ENCODE measurements at regions not wholly inside any gene's neighbourhood (a gene's known extent, or its start where the extent isn't known, plus 50 kb on each side); places are given as distances from the start of the nearest gene placed in this dataset.

DNA sequence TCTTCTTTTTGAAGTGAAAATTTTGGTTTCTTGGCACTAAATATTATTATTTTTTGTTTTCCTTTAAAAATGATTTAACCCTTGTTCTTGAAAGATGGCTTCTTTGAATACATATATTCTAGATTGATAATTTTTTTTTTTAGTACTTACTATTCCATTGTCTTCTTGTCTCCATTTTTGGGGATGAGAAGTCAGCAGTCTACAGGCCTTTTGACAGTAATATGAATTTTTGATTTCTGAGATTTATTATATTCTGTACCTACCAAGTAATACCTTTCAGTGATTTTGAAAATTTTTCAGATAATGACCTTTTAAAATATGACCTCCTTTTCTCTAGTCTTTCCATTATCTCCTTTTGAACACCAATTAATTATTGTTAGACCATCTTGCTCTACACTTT, 294.1 kb upstream of the LARGE1 start:
- Histone ChIP-seq H3K4me3 (ENCODE audit: low read length in 2 of 2) (no peak overlapping the region), H3K9me3 (ENCODE audit: control insufficient read depth in 1 of 2, low read length in 2 of 2) (no peaks in the 10 kb centered on the region), H3K36me3 (ENCODE audit: insufficient read depth, low read length) (no peaks in the 10 kb centered on the region), H3K4me1 (ENCODE audit: insufficient read depth, low read length) (no peaks in the 10 kb centered on the region), H3K27me3 (ENCODE audit: insufficient read depth, low read length) (no peaks in the 10 kb centered on the region), H3K27ac (ENCODE audit: low read depth, low read length) (no peak overlapping the region)
- Mint-ChIP-seq H3K4me1 (no peaks in the 10 kb centered on the region), H3K27ac (no peak overlapping the region), H3K9me3 (peaks cover 0 to 26% (median 10%) of the 10 kb centered on the region in 8 donors), H3K4me3 (no peak overlapping the region), H3K27me3 (peaks cover 0 to 1% of the 10 kb centered on the region in 2 donors), H3K36me3 (no peaks in the 10 kb centered on the region)
- ChIA-PET CTCF (ENCODE audit: partially characterized antibody) (no interaction called here), POLR2A (ENCODE audit: partially characterized antibody) (no interaction called here)
- DNase-seq: no peak
- intact Hi-C loops (cut with micrococcal nuclease): no loop called here

DNA sequence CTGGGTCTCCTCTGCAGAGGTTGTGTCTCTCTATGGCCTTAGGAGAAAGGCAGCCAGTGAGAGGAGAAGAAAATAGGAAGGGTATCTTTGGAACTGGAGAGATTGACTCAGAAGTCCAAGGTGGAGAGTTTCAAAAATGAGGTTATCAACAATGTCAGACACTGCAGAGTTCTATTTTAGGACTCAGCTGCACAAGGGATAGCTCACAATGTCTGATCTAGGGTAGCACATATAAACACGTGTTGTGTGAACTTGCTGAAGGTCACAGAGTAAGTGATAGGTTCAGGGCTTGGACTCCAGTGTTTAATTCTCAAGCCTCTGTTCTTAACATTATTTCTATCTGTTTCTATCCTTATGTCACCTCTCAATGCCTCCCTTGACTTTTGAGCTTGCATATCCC, 305.0 kb upstream of the LARGE1 start:
- Histone ChIP-seq H3K4me1 (ENCODE audit: insufficient read depth, low read length) (no peaks in the 10 kb centered on the region), H3K9me3 (ENCODE audit: control insufficient read depth in 1 of 2, low read length in 2 of 2) (no peaks in the 10 kb centered on the region), H3K27me3 (ENCODE audit: insufficient read depth, low read length) (no peaks in the 10 kb centered on the region), H3K27ac (ENCODE audit: low read depth, low read length) (no peak overlapping the region), H3K36me3 (ENCODE audit: insufficient read depth, low read length) (no peaks in the 10 kb centered on the region), H3K4me3 (ENCODE audit: low read length in 2 of 2) (no peak overlapping the region)
- H3K4me3 Mint-ChIP-seq: no peak overlapping the region
- intact Hi-C loops (cut with micrococcal nuclease): no loop called here
- CTCF ChIA-PET (ENCODE audit: partially characterized antibody): no interaction called here
- peaks cover 0 to 7% (median 0%) of the 10 kb centered on the region in 8 donors for H3K9me3 Mint-ChIP-seq
- H3K27me3 Mint-ChIP-seq: peaks cover 0 to 4% of the 10 kb centered on the region in 2 donors
- H3K4me1 Mint-ChIP-seq: no peaks in the 10 kb centered on the region
- POLR2A ChIA-PET (ENCODE audit: partially characterized antibody): no interaction called here
- no peak overlapping the region for H3K27ac Mint-ChIP-seq
- DNase-seq: no peak
- no peaks in the 10 kb centered on the region for H3K36me3 Mint-ChIP-seq

DNA sequence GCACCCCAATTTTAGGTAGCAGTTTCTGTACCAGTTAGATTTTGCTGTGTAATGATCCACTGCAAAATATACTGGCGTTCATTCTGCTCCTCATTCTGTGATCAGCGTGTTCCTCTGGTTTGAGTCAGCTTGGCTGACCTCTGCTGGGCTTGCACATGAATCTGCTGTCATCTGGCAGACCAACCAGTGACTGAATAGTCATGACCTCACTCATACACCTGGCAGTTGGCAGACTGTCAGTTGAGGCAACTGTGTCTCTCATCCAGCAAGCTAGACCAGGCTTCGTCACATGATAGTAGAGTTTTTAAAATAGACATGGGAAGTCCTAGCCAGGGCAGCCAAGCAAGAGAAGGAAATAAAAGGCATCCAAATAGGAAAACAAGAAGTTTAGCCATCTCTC, 316.3 kb upstream of the LARGE1 start:
- no peak overlapping the region for H3K27ac Mint-ChIP-seq
- ChIA-PET POLR2A (ENCODE audit: partially characterized antibody) (no interaction called here), CTCF (ENCODE audit: partially characterized antibody) (no interaction called here)
- no peaks in the 10 kb centered on the region for H3K27me3 Mint-ChIP-seq
- Histone ChIP-seq H3K4me3 (ENCODE audit: low read length in 2 of 2) (no peak overlapping the region), H3K27ac (ENCODE audit: low read depth, low read length) (no peak overlapping the region), H3K36me3 (ENCODE audit: insufficient read depth, low read length) (no peaks in the 10 kb centered on the region), H3K27me3 (ENCODE audit: insufficient read depth, low read length) (no peaks in the 10 kb centered on the region), H3K9me3 (ENCODE audit: control insufficient read depth in 1 of 2, low read length in 2 of 2) (no peaks in the 10 kb centered on the region), H3K4me1 (ENCODE audit: insufficient read depth, low read length) (no peaks in the 10 kb centered on the region)
- H3K4me1 Mint-ChIP-seq: no peaks in the 10 kb centered on the region
- H3K4me3 Mint-ChIP-seq: no peak overlapping the region
- intact Hi-C loops (cut with micrococcal nuclease): no loop called here
- no peaks in the 10 kb centered on the region for H3K36me3 Mint-ChIP-seq
- peaks cover 0 to 11% (median 3%) of the 10 kb centered on the region in 8 donors for H3K9me3 Mint-ChIP-seq
- DNase-seq: no peak

- no peak overlapping the region for H3K27ac Mint-ChIP-seq
- Histone ChIP-seq H3K27me3 (ENCODE audit: insufficient read depth, low read length) (no peaks in the 10 kb centered on the region), H3K9me3 (ENCODE audit: control insufficient read depth in 1 of 2, low read length in 2 of 2) (no peaks in the 10 kb centered on the region), H3K4me1 (ENCODE audit: insufficient read depth, low read length) (no peaks in the 10 kb centered on the region), H3K36me3 (ENCODE audit: insufficient read depth, low read length) (no peaks in the 10 kb centered on the region), H3K27ac (ENCODE audit: low read depth, low read length) (no peak overlapping the region), H3K4me3 (ENCODE audit: low read length in 2 of 2) (no peak overlapping the region)
- no peaks in the 10 kb centered on the region for H3K4me1 Mint-ChIP-seq
- no peaks in the 10 kb centered on the region for H3K27me3 Mint-ChIP-seq
- ChIA-PET CTCF (ENCODE audit: partially characterized antibody) (no interaction called here), POLR2A (ENCODE audit: partially characterized antibody) (no interaction called here)
- peaks cover 0 to 11% (median 3%) of the 10 kb centered on the region in 8 donors for H3K9me3 Mint-ChIP-seq
- H3K4me3 Mint-ChIP-seq: no peak overlapping the region
- no peak for DNase-seq
- intact Hi-C loops (cut with micrococcal nuclease): no loop called here
- no peaks in the 10 kb centered on the region for H3K36me3 Mint-ChIP-seq
These were observed 319.1 kb upstream of the LARGE1 start for GRCh38 chr22:34239421-34239820.

DNA sequence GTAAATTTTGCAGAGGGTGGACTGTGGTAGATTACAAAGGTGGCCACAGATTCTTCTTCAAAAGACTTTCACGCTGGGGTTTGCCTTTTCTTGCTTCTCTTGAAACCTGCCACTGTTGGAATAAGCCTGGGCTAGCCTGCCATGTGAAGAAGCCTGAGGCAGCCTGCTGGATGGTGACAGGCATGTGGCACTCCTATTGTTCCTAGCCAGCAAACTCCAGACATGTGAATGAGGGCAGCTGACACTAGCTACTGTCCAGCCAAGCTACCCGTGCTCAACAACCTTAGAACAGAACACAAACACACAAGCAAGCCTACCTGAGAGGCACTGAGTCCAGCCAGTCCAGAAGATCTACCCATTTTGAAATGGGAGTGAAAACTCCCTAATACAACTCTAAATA, 322.7 kb upstream of the LARGE1 start:
- Mint-ChIP-seq H3K27me3 (no peaks in the 10 kb centered on the region), H3K4me1 (no peaks in the 10 kb centered on the region), H3K27ac (no peak overlapping the region), H3K36me3 (no peaks in the 10 kb centered on the region), H3K9me3 (peaks cover 0 to 8% (median 2%) of the 10 kb centered on the region in 8 donors), H3K4me3 (no peak overlapping the region)
- DNase-seq: no peak
- Histone ChIP-seq H3K36me3 (ENCODE audit: insufficient read depth, low read length) (no peaks in the 10 kb centered on the region), H3K27ac (ENCODE audit: low read depth, low read length) (no peak overlapping the region), H3K9me3 (ENCODE audit: control insufficient read depth in 1 of 2, low read length in 2 of 2) (no peaks in the 10 kb centered on the region), H3K27me3 (ENCODE audit: insufficient read depth, low read length) (no peaks in the 10 kb centered on the region), H3K4me3 (ENCODE audit: low read length in 2 of 2) (no peak overlapping the region), H3K4me1 (ENCODE audit: insufficient read depth, low read length) (no peaks in the 10 kb centered on the region)
- intact Hi-C loops (cut with micrococcal nuclease): no loop called here
- ChIA-PET CTCF (ENCODE audit: partially characterized antibody) (no interaction called here), POLR2A (ENCODE audit: partially characterized antibody) (no interaction called here)

- H3K9me3 Mint-ChIP-seq: peaks cover 0 to 29% (median 8%) of the 10 kb centered on the region in 8 donors
These were observed 334.8 kb upstream of the LARGE1 start for GRCh38 chr22:34255042-34255441.

DNA sequence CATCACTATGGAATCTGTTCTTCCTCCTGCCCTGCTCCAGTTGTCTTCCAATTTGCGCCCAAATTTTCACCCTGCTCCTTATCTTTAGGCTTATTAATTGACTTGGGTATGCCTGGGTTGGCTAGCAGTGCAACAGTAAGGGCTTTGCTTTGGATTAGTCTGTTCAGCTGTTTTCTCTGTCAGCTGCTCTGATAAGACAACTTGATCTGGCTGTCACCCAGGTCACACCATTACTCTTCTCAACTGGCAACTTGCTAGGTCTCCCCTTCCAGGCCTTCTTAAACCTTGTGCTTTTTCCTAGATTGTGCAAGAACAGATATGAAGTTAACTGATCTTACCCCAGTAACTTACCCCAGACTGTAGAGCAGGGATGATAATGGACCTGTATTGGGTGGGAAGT, 357.8 kb upstream of the LARGE1 start:
- H3K27ac Mint-ChIP-seq: no peak overlapping the region
- ChIA-PET CTCF (ENCODE audit: partially characterized antibody) (no interaction called here), POLR2A (ENCODE audit: partially characterized antibody) (no interaction called here)
- no peaks in the 10 kb centered on the region for H3K4me1 Mint-ChIP-seq
- H3K27me3 Mint-ChIP-seq: no peaks in the 10 kb centered on the region
- H3K36me3 Mint-ChIP-seq: no peaks in the 10 kb centered on the region
- H3K9me3 Mint-ChIP-seq: peaks cover 0 to 7% (median under 1%) of the 10 kb centered on the region in 8 donors
- Histone ChIP-seq H3K4me3 (ENCODE audit: low read length in 2 of 2) (no peak overlapping the region), H3K27ac (ENCODE audit: low read depth, low read length) (no peak overlapping the region), H3K27me3 (ENCODE audit: insufficient read depth, low read length) (no peaks in the 10 kb centered on the region), H3K9me3 (ENCODE audit: control insufficient read depth in 1 of 2, low read length in 2 of 2) (no peaks in the 10 kb centered on the region), H3K36me3 (ENCODE audit: insufficient read depth, low read length) (no peaks in the 10 kb centered on the region), H3K4me1 (ENCODE audit: insufficient read depth, low read length) (no peaks in the 10 kb centered on the region)
- no peak overlapping the region for H3K4me3 Mint-ChIP-seq
- no peak for DNase-seq
- intact Hi-C loops (cut with micrococcal nuclease): no loop called here

More at GRCh38 chr22:34255042-34255441, 334.8 kb upstream of the LARGE1 start:
- Histone ChIP-seq H3K4me1 (ENCODE audit: insufficient read depth, low read length) (no peaks in the 10 kb centered on the region), H3K27ac (ENCODE audit: low read depth, low read length) (no peak overlapping the region), H3K4me3 (ENCODE audit: low read length in 2 of 2) (no peak overlapping the region), H3K9me3 (ENCODE audit: control insufficient read depth in 1 of 2, low read length in 2 of 2) (peaks cover 0 to 5% of the 10 kb centered on the region in 2 donors), H3K27me3 (ENCODE audit: insufficient read depth, low read length) (no peaks in the 10 kb centered on the region), H3K36me3 (ENCODE audit: insufficient read depth, low read length) (no peaks in the 10 kb centered on the region)
- ChIA-PET CTCF (ENCODE audit: partially characterized antibody) (no interaction called here), POLR2A (ENCODE audit: partially characterized antibody) (no interaction called here)
- intact Hi-C loops (cut with micrococcal nuclease): no loop called here
- Mint-ChIP-seq H3K4me3 (no peak overlapping the region), H3K4me1 (no peaks in the 10 kb centered on the region), H3K27ac (no peak overlapping the region), H3K27me3 (no peaks in the 10 kb centered on the region), H3K36me3 (no peaks in the 10 kb centered on the region)
- no peak for DNase-seq

DNA sequence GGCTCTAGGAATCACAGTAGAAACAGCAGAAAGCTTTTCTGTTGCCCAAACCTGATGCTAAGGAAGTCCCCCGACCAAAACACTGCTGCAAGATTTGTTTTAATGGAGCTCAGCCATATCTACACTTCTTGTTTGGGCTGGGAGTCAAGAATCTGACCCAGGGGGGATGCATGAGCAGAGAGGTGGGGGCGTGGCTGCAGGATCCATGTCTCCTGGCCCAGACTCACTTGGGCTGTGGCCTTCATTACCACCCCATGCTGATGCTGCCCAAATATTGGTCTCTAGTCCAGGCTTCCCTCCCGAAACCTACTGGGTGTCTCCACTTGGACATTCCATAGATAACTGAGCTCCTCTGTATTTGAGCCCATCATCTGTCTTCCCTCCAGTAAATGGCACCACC, 361.5 kb upstream of the LARGE1 start:
- no peaks in the 10 kb centered on the region for H3K36me3 ChIP-seq (ENCODE audit: insufficient read depth, low read length)

More for the DNA sequence above, 361.5 kb upstream of the LARGE1 start:
- intact Hi-C loops (cut with micrococcal nuclease): no loop called here
- Mint-ChIP-seq H3K36me3 (no peaks in the 10 kb centered on the region), H3K27ac (no peak overlapping the region), H3K4me3 (no peak overlapping the region), H3K27me3 (no peaks in the 10 kb centered on the region), H3K4me1 (peaks cover 0 to 1% (median 0%) of the 10 kb centered on the region in 4 donors), H3K9me3 (peaks cover 0 to 5% (median 0%) of the 10 kb centered on the region in 8 donors)
- DNase-seq: no peak
- Histone ChIP-seq H3K27me3 (ENCODE audit: insufficient read depth, low read length) (no peaks in the 10 kb centered on the region), H3K4me3 (ENCODE audit: low read length in 2 of 2) (no peak overlapping the region), H3K27ac (ENCODE audit: low read depth, low read length) (no peak overlapping the region), H3K9me3 (ENCODE audit: control insufficient read depth in 1 of 2, low read length in 2 of 2) (no peaks in the 10 kb centered on the region), H3K4me1 (ENCODE audit: insufficient read depth, low read length) (no peaks in the 10 kb centered on the region)
- CTCF ChIA-PET (ENCODE audit: partially characterized antibody): no interaction called here
- POLR2A ChIA-PET (ENCODE audit: partially characterized antibody): no interaction called here

All from CD4-positive, alpha-beta memory T cell (primary cell).